ENCODE measurements at regions not wholly inside any gene's neighbourhood (a gene's known extent, or its start where the extent isn't known, plus 50 kb on each side); places are given as distances from the start of the nearest gene placed in this dataset.

- intact Hi-C loops (cut with DNase I) = no loop called here
- H3K4me1 ChIP-seq = no peaks in the 10 kb centered on the region
- no peak overlapping the region for H3K4me3 ChIP-seq
- no peaks in the 10 kb centered on the region for H3K9me3 ChIP-seq
- DNase-seq (no peak), ATAC-seq (no peak)
- H3K27me3 ChIP-seq = no peaks in the 10 kb centered on the region
- H3K36me3 ChIP-seq = no peaks in the 10 kb centered on the region
- no peak overlapping the region for H3K27ac ChIP-seq
- TF ChIP-seq POLR2A (IDR thresholded peaks at IDR 0.05) (no peak), CTCF (IDR thresholded peaks at IDR 0.05) (no peak)
Measured at GRCh38 chr4:170306208-170306607, 216.5 kb upstream of the AADAT start.

- H3K4me1 ChIP-seq = no peaks in the 10 kb centered on the region
- no peak for DNase-seq
- H3K9me3 ChIP-seq = no peaks in the 10 kb centered on the region
- no peaks in the 10 kb centered on the region for H3K36me3 ChIP-seq
- no peak overlapping the region for H3K4me3 ChIP-seq
- no peak for TF ChIP-seq CTCF (IDR thresholded peaks at IDR 0.05)
- no peak for TF ChIP-seq POLR2A (IDR thresholded peaks at IDR 0.05)
- ATAC-seq = no peak
- H3K27me3 ChIP-seq = no peaks in the 10 kb centered on the region
- intact Hi-C loops (cut with DNase I) = no loop called here
- WGBS (ENCODE audit: insufficient coverage, low coverage, low lambda C conversion rate, missing lambda C conversion rate) = 75% methylated on average over 2 of the region's 2 CpGs
- H3K27ac ChIP-seq = no peak overlapping the region
Measured at GRCh38 chr4:170305627-170306026, 215.9 kb upstream of the AADAT start.

GRCh38 chr4:170281027-170281426 is 191.3 kb upstream of the AADAT start:
- H3K9me3 ChIP-seq = no peaks in the 10 kb centered on the region
- 74% methylated on average over 2 of the region's 2 CpGs for WGBS (ENCODE audit: insufficient coverage, low coverage, low lambda C conversion rate, missing lambda C conversion rate)
- no peak overlapping the region for H3K27ac ChIP-seq
- no peaks in the 10 kb centered on the region for H3K4me1 ChIP-seq
- TF ChIP-seq CTCF (IDR thresholded peaks at IDR 0.05) (no peak), POLR2A (IDR thresholded peaks at IDR 0.05) (no peak)
- intact Hi-C loops (cut with DNase I) = no loop called here
- H3K4me3 ChIP-seq = no peak overlapping the region
- H3K36me3 ChIP-seq = no peaks in the 10 kb centered on the region
- no peaks in the 10 kb centered on the region for H3K27me3 ChIP-seq
- ATAC-seq (no peak), DNase-seq (no peak)

GRCh38 chr4:170278460-170278859 is 188.7 kb upstream of the AADAT start:
- DNase-seq (no peak), ATAC-seq (no peak)
- Histone ChIP-seq H3K9me3 (no peaks in the 10 kb centered on the region), H3K4me3 (no peak overlapping the region), H3K27me3 (no peaks in the 10 kb centered on the region), H3K36me3 (no peaks in the 10 kb centered on the region), H3K27ac (no peak overlapping the region), H3K4me1 (no peaks in the 10 kb centered on the region)
- TF ChIP-seq CTCF (IDR thresholded peaks at IDR 0.05) (no peak), POLR2A (IDR thresholded peaks at IDR 0.05) (no peak)
- intact Hi-C loops (cut with DNase I) = no loop called here

GRCh38 chr4:170274616-170275015 is 184.9 kb upstream of the AADAT start:
- no peaks in the 10 kb centered on the region for H3K27me3 ChIP-seq
- WGBS (ENCODE audit: insufficient coverage, low coverage, low lambda C conversion rate, missing lambda C conversion rate) = 70% methylated on average over 4 of the region's 4 CpGs
- H3K4me3 ChIP-seq = no peak overlapping the region
- ATAC-seq (no peak), DNase-seq (no peak)
- H3K9me3 ChIP-seq = no peaks in the 10 kb centered on the region
- no peaks in the 10 kb centered on the region for H3K36me3 ChIP-seq
- intact Hi-C loops (cut with DNase I) = no loop called here
- H3K27ac ChIP-seq = no peak overlapping the region
- H3K4me1 ChIP-seq = peaks cover 0 to 3% (median 1%) of the 10 kb centered on the region in 4 donors
- no peak for TF ChIP-seq POLR2A (IDR thresholded peaks at IDR 0.05)
- TF ChIP-seq CTCF (IDR thresholded peaks at IDR 0.05) = no peak

Measured in right lobe of liver (tissue), 6 donors.